Nephron progenitor cell (in vitro differentiated cells): ENCODE measurements at regions not wholly inside any gene's neighbourhood (a gene's known extent, or its start where the extent isn't known, plus 50 kb on each side); places are given as distances from the start of the nearest gene placed in this dataset.
A peak's percentile ranks its signal among the peaks of the same experiment; 100 is the strongest.

Source experiments
- DNase-seq: peaks from one replicate; pipeline ENCODE4 v3.0.0; 2021
- H3K27ac Mint-ChIP-seq: 2 replicates; pipeline ENCODE4 v1.8.0; 2021; ENCODE audit warnings: mild to moderate bottlenecking, moderate library complexity, mixed read lengths
- H3K27me3 Mint-ChIP-seq: 2 replicates; pipeline ENCODE4 v1.8.0; 2021; ENCODE audit warnings: mild to moderate bottlenecking, low read depth, mixed read lengths; ENCODE audit not compliant: poor library complexity
- H3K36me3 Mint-ChIP-seq: 2 replicates; pipeline ENCODE4 v1.8.0; 2021; ENCODE audit warnings: low read depth, mixed read lengths
- H3K4me1 Mint-ChIP-seq: 2 replicates; pipeline ENCODE4 v1.8.0; 2021; ENCODE audit warnings: mixed read lengths
- H3K4me3 Mint-ChIP-seq: 2 replicates; pipeline ENCODE4 v1.8.0; 2021; ENCODE audit warnings: mild to moderate bottlenecking, moderate library complexity, mixed read lengths
- H3K9me3 Mint-ChIP-seq: 2 replicates; pipeline ENCODE4 v1.8.0; 2021; ENCODE audit warnings: mild to moderate bottlenecking, moderate library complexity, mixed read lengths
- CTCF ChIP-seq: fragments of 200-600 bp; sonication (generic); IDR thresholded peaks from 2 replicates; pipeline ENCODE4 v1.5.0; 2021; ENCODE audit warnings: antibody characterized with exemption

- DNase-seq, result no peak
- H3K27ac Mint-ChIP-seq, result peak overlapping the region; percentile 40
- peaks cover 49% of the 10 kb centered on the region for H3K36me3 Mint-ChIP-seq
- peaks cover 3% of the 10 kb centered on the region for H3K27me3 Mint-ChIP-seq
- no peak for TF ChIP-seq CTCF
- peaks cover 20% of the 10 kb centered on the region for H3K4me1 Mint-ChIP-seq
- H3K4me3 Mint-ChIP-seq, result no peak overlapping the region
- H3K9me3 Mint-ChIP-seq, result peaks cover 10% of the 10 kb centered on the region
Observed at GRCh38 chr16:27679899-27680298, 130.0 kb downstream of the KATNIP start.

GRCh38 chr16:27681681-27682080, 131.7 kb downstream of the KATNIP start:
- no peak for DNase-seq
- no peak for TF ChIP-seq CTCF
- Mint-ChIP-seq H3K4me3 (no peak overlapping the region), H3K9me3 (no peaks in the 10 kb centered on the region), H3K27me3 (peaks cover 3% of the 10 kb centered on the region), H3K27ac (no peak overlapping the region), H3K36me3 (peaks cover 37% of the 10 kb centered on the region), H3K4me1 (peaks cover 19% of the 10 kb centered on the region)

GRCh38 chr16:27684047-27684446, 134.1 kb downstream of the KATNIP start:
- Mint-ChIP-seq H3K27ac (no peak overlapping the region), H3K4me1 (peaks cover 5% of the 10 kb centered on the region), H3K27me3 (no peaks in the 10 kb centered on the region)

GRCh38 chr16:27685807-27686206, 135.9 kb downstream of the KATNIP start:
- TF ChIP-seq CTCF, result no peak
- Mint-ChIP-seq H3K9me3 (no peaks in the 10 kb centered on the region), H3K4me3 (no peak overlapping the region), H3K27ac (no peak overlapping the region), H3K4me1 (peaks cover 5% of the 10 kb centered on the region), H3K27me3 (no peaks in the 10 kb centered on the region), H3K36me3 (peaks cover 9% of the 10 kb centered on the region)
- no peak for DNase-seq

More at GRCh38 chr16:27684047-27684446, 134.1 kb downstream of the KATNIP start:
- H3K36me3 Mint-ChIP-seq, result peaks cover 22% of the 10 kb centered on the region
- DNase-seq, result no peak
- H3K9me3 Mint-ChIP-seq, result no peaks in the 10 kb centered on the region
- H3K4me3 Mint-ChIP-seq, result no peak overlapping the region
- no peak for TF ChIP-seq CTCF

GRCh38 chr16:27686926-27687325, 137.0 kb downstream of the KATNIP start:
- Mint-ChIP-seq H3K4me3 (no peak overlapping the region), H3K9me3 (no peaks in the 10 kb centered on the region), H3K4me1 (no peaks in the 10 kb centered on the region), H3K27me3 (no peaks in the 10 kb centered on the region), H3K27ac (no peak overlapping the region), H3K36me3 (no peaks in the 10 kb centered on the region)
- DNase-seq, result no peak
- TF ChIP-seq CTCF, result no peak

- Mint-ChIP-seq H3K4me1 (peaks cover 2% of the 10 kb centered on the region), H3K27ac (no peak overlapping the region), H3K9me3 (no peaks in the 10 kb centered on the region), H3K27me3 (no peaks in the 10 kb centered on the region), H3K36me3 (no peaks in the 10 kb centered on the region), H3K4me3 (no peak overlapping the region)
- DNase-seq, result no peak
- no peak for TF ChIP-seq CTCF
Observed at GRCh38 chr16:27687605-27688004, 137.7 kb downstream of the KATNIP start.
